ENCODE measurements at regions not wholly inside any gene's neighbourhood (a gene's known extent, or its start where the extent isn't known, plus 50 kb on each side); places are given as distances from the start of the nearest gene placed in this dataset.

DNA sequence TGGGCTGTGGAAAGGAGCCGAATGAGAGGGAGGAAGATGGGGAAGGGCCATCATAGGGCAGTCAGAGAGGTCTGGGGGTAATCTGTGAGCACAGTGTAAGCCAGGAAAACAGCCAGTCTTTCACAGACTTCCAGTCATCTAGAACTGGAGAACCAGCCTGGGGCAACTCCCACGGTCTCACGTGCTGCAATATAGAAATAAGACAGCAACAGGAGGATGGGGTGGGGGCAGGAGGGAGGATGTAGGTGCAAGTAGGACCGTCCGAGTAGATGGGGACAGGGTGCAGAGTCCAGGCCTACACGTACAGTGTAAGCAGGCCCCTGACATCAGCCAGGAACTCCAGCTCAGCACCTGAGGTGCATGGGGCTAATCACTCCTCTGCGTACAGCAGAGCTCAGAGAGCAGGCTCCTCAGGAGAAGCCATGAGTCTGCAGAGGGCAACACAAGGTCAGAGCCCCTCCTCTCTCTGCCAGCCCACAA lies 58.2 kb upstream of the TNFAIP3 start:
- H3K14ac ChIP-seq (replicated peaks; ENCODE audit: low read depth, low read length) = peak overlapping the region; percentile 37; the same call in 1 of the 2 replicates
- H3K27me3 ChIP-seq (ENCODE audit: control insufficient read depth, insufficient read depth, low read length) = no peaks in the 10 kb centered on the region
- peak overlapping the region; percentile 59 to 68; a peak in 2 of 4 replicates for H4K8ac ChIP-seq (ENCODE audit: low read depth in 2 of 2, low read length in 2 of 2)
- POLR2A ChIA-PET (ENCODE audit: unreplicated experiment) = no interaction called here
- intact Hi-C loops (cut with micrococcal nuclease) = no loop called here
- no peak overlapping the region for H3K23ac ChIP-seq (ENCODE audit: low read depth, low read length)
- H3K27ac ChIP-seq (ENCODE audit: insufficient read depth, low read length) = no peak overlapping the region
- peak overlapping the region; percentile 25; the same call in 1 of the 3 replicates for H2BK15ac ChIP-seq (ENCODE audit: low read depth, low read length)
- DNase-seq = no peak
- no peaks in the 10 kb centered on the region for H3K9me3 ChIP-seq (ENCODE audit: control insufficient read depth, insufficient read depth, low read length)
- no peak overlapping the region for H3K56ac ChIP-seq (ENCODE audit: extremely low read depth, insufficient read depth, low read length)
- no TSS peak for BruUV-seq (replicated peaks)
- no peak for TF ChIP-seq CHD1 (IDR thresholded peaks at IDR 0.05; ENCODE audit: low read depth, low read length)
- TF ChIP-seq MAFK (IDR thresholded peaks at IDR 0.05; ENCODE audit: low read depth, low read length) = no peak
- TF ChIP-seq CEBPB (IDR thresholded peaks at IDR 0.05; ENCODE audit: low read depth, low read length) = no peak
- TF ChIP-seq, protein P1, sequence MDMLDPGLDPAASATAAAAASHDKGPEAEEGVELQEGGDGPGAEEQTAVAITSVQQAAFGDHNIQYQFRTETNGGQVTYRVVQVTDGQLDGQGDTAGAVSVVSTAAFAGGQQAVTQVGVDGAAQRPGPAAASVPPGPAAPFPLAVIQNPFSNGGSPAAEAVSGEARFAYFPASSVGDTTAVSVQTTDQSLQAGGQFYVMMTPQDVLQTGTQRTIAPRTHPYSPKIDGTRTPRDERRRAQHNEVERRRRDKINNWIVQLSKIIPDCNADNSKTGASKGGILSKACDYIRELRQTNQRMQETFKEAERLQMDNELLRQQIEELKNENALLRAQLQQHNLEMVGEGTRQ (IDR thresholded peaks at IDR 0.05; ENCODE audit: low read depth, low read length) = no peak
- no peak for TF ChIP-seq POLR2A (IDR thresholded peaks at IDR 0.05; ENCODE audit: low read depth, low read length)
- TF ChIP-seq BHLHE40 (IDR thresholded peaks at IDR 0.05; ENCODE audit: low read depth, low read length) = no peak
- no peak for TF ChIP-seq RFX5 (IDR thresholded peaks at IDR 0.05; ENCODE audit: low read depth, low read length)
- TF ChIP-seq, protein P2, sequence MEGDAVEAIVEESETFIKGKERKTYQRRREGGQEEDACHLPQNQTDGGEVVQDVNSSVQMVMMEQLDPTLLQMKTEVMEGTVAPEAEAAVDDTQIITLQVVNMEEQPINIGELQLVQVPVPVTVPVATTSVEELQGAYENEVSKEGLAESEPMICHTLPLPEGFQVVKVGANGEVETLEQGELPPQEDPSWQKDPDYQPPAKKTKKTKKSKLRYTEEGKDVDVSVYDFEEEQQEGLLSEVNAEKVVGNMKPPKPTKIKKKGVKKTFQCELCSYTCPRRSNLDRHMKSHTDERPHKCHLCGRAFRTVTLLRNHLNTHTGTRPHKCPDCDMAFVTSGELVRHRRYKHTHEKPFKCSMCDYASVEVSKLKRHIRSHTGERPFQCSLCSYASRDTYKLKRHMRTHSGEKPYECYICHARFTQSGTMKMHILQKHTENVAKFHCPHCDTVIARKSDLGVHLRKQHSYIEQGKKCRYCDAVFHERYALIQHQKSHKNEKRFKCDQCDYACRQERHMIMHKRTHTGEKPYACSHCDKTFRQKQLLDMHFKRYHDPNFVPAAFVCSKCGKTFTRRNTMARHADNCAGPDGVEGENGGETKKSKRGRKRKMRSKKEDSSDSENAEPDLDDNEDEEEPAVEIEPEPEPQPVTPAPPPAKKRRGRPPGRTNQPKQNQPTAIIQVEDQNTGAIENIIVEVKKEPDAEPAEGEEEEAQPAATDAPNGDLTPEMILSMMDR (conservative IDR thresholded peaks at IDR 0.05; ENCODE audit: low read depth, low read length) = no peak
- no peak for TF ChIP-seq MAZ (IDR thresholded peaks at IDR 0.05; ENCODE audit: borderline replicate concordance, low read depth, low read length)
- TF ChIP-seq FOS (IDR thresholded peaks at IDR 0.05; ENCODE audit: low read depth, low read length) = no peak
- TF ChIP-seq, protein P3, sequence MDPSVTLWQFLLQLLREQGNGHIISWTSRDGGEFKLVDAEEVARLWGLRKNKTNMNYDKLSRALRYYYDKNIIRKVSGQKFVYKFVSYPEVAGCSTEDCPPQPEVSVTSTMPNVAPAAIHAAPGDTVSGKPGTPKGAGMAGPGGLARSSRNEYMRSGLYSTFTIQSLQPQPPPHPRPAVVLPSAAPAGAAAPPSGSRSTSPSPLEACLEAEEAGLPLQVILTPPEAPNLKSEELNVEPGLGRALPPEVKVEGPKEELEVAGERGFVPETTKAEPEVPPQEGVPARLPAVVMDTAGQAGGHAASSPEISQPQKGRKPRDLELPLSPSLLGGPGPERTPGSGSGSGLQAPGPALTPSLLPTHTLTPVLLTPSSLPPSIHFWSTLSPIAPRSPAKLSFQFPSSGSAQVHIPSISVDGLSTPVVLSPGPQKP (IDR thresholded peaks at IDR 0.05; ENCODE audit: borderline replicate concordance, low read depth, low read length) = no peak
- no peak for TF ChIP-seq RAD21 (IDR thresholded peaks at IDR 0.05; ENCODE audit: low read length)
- peak overlapping the region; percentile 4 for H2BK5ac ChIP-seq (ENCODE audit: low read depth, low read length, poor library complexity, severe bottlenecking)
- peak overlapping the region; percentile 75 for H2AFZ ChIP-seq (replicated peaks; ENCODE audit: low read length, poor library complexity)
- peaks cover 8% of the 10 kb centered on the region; the same call in 1 of the 2 replicates for H3K4me1 ChIP-seq (ENCODE audit: control insufficient read depth, insufficient read depth, low read length)
- H3K4me3 ChIP-seq (ENCODE audit: insufficient read depth, low read depth, low read length) = no peak overlapping the region
- H2BK20ac ChIP-seq (ENCODE audit: low read depth, low read length) = peak overlapping the region; percentile 77; the same call in 1 of the 2 replicates
- peak overlapping the region; percentile 66 for H4K91ac ChIP-seq (ENCODE audit: insufficient read depth, low read depth, low read length)
- no peak overlapping the region for H3K4me2 ChIP-seq (ENCODE audit: low read depth, low read length)
- no peaks in the 10 kb centered on the region for H3K79me1 ChIP-seq (ENCODE audit: low read depth in 1 of 2, low read length in 2 of 2)
- H3K4ac ChIP-seq (ENCODE audit: low read depth, low read length) = peak overlapping the region; percentile 70
- H2AK9ac ChIP-seq (replicated peaks; ENCODE audit: low read depth, low read length, poor library complexity) = peak overlapping the region; percentile 60
- peaks cover 6% of the 10 kb centered on the region for H3K9me1 ChIP-seq (ENCODE audit: insufficient read depth, low read length)
- no peaks in the 10 kb centered on the region for H4K20me1 ChIP-seq (ENCODE audit: insufficient read depth, low read length)
- H4K5ac ChIP-seq (ENCODE audit: low read depth, low read length) = peak overlapping the region; percentile 30; the same call in 1 of the 2 replicates
- in situ Hi-C loops (cut with MboI; ENCODE audit: low sequenced_read_pairs) = no loop called here
- H3K18ac ChIP-seq (ENCODE audit: low read depth, low read length) = peak overlapping the region; percentile 40; the same call in 1 of the 2 replicates
- CTCF ChIA-PET = interaction anchor here (1.4 kb wide), 1 partner anchor 9 kb away, joined by 6 read pairs; no protein-coding TSS in a partner anchor
- ATAC-seq (ENCODE audit: low read depth) = no peak
- WGBS, 2 experiments (ENCODE audit: extremely low coverage in 2 of 2, insufficient read length in 1 of 2) = 100% methylated on average over 3 of the region's 7 CpGs; no CpG with 5 or more reads in 1 of the 2 experiments
- H3K9ac ChIP-seq (ENCODE audit: low read depth, low read length) = no peak overlapping the region
- dilution Hi-C loops (cut with HindIII; ENCODE audit: low sequenced_read_pairs, unreplicated experiment) = no loop called here
- H2BK120ac ChIP-seq (ENCODE audit: low read depth, low read length) = peak overlapping the region; percentile 89
- H2AK5ac ChIP-seq (ENCODE audit: low read depth, low read length) = peak overlapping the region; percentile 81; the same call in 1 of the 2 replicates
- no peaks in the 10 kb centered on the region for H3K36me3 ChIP-seq (ENCODE audit: control insufficient read depth, insufficient read depth, low read length)
